Fibroblast of skin of abdomen (primary cell): ENCODE measurements at regions not wholly inside any gene's neighbourhood (a gene's known extent, or its start where the extent isn't known, plus 50 kb on each side); places are given as distances from the start of the nearest gene placed in this dataset.
A peak's percentile ranks its signal among the peaks of the same experiment; 100 is the strongest.
"Not testable (repeated sequence)": the region's sequence is repeated elsewhere in the genome, so short reads cannot be mapped to it uniquely, and the experiment has no call there.

ENCODE experiments used
- DNase-seq: peaks from one replicate; pipeline ENCODE4 v3.0.0-alpha.2; 2013

DNA sequence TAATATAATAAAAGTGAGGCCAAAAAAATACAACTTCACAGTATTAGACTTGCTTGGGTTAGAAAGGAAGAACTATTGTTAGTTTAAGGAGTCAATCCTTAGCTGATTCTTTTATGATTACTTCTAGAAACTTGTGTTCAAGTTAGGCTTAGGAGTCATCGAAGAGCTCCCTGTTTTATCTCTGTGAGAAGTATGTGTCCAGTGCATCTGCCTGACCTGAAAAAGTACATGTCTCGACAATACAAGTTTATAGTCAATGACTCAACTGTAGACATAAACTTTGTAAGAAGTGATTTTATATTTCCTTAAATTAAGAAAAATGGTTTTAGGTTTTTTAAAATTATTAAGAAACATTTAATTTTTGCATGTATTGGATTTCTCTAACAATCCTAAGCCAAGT lies 571.2 kb downstream of the ZEB2 start:
- DNase-seq, result no peak

DNA sequence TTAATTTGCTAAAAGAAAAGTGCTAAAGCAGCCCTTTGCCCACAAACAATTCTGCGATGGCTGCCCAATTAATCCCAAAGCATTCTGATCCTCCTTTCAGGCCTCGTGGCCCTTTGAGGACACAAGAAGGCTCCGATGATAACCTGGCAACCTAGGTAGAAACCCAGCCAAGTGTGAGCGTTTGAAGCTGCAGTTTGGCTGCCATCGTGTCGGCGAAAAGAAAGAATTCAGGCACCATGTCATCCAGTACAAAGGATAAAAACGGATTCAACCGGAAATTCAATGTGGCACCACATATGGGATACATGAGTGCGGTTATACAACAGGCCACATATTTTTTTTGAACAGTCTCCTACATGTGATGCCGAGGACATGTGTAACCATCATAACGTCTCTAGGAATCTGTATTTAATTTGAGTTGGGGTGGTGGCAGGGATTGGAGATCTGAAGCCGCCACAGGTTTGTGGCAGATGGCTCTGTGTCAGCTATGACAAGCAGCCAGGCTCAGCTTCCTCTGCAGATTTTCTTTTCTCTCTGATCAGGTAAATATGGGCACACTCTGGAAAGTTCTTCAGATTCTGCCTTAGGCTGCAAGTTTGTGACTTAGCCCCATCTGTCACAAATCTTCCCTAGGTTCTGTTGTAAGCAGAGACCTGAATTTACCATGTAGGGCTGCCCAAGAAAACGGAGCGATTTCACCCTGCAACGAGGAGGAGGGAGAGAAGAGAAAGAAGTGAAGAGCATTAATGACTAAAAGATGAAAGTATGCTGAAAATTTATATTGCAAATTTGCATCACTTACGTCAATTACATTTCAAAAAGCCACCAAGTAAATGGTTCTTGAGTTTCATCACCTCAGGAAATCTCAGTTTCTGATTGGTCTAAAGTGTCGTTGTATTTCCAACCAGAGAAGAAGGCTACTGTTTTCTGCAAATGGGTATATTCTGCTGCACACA lies 573.2 kb downstream of the ZEB2 start:
- DNase-seq, result peak; percentile 89

DNA sequence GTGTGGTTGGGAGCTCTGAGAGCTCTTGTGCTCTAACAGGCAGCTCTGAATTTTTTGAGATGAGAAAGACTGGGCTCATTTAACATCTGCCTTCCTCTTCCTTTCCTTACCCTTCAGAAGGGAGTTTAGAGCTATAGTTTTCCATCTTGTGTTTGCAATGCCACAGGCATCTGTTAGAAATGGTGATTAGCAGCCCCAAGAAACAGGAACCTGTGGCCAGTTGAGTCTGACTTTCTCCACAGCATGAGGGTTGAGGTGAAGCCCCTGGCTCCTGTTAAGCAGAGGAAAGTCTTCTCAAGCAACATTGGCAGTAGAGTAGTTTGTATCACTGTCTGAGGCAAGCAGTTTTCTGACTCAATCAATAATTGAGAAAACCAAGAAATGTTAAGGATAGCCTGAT lies 577.4 kb downstream of the ZEB2 start:
- DNase-seq, result no peak

DNA sequence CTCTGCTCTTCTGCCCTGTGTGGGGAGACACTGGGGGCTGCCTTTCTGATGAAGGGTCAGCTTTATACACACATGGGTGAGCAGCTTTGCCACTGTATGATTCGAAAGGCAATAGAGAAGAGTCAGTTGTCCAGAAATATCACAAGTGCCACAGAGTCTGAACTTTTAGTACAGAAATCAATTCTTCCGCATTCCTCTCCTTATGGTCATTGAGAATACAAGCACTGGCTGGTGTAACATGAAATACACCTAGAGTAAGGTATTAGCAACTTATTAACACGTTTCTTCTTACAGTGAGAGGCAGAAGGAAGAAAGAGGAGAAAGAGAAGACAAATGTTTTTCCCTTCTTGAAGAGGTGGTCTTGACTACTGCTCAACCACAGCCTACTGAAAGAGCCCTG lies 579.2 kb downstream of the ZEB2 start:
- DNase-seq, result no peak

DNA sequence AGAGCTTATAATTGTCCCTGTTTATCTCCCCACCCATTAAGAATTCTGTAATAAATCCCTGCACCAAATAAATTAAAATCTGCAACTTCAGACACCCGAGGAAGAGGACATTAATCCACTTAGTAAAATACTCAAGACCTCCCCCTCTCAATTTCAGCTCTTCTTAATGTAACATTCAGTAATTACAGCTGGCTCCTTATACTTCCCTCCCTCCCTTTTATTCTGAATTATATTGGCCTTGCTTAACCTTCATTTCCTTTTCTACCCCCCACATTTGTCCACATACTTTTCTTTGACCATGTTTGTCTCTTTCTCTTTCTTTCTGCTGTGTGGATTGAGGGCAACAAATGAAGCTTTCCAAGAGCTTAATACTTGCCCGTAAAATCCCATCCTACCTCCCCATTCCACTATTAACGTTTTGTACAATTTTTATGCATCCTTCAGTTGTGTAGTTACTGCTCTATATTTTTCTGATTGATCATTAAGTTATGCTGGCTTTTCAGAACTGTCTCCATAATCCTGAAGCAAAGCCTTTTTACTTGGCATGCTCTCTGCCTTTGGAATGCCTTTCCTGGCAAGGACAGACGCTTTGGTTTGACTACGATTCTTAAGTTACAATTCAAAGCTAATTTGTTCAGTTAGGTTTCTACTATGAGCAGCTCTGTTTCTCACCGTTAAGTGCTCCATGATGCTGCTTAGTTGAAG lies 580.1 kb downstream of the ZEB2 start:
- peak; percentile 81 for DNase-seq

DNA sequence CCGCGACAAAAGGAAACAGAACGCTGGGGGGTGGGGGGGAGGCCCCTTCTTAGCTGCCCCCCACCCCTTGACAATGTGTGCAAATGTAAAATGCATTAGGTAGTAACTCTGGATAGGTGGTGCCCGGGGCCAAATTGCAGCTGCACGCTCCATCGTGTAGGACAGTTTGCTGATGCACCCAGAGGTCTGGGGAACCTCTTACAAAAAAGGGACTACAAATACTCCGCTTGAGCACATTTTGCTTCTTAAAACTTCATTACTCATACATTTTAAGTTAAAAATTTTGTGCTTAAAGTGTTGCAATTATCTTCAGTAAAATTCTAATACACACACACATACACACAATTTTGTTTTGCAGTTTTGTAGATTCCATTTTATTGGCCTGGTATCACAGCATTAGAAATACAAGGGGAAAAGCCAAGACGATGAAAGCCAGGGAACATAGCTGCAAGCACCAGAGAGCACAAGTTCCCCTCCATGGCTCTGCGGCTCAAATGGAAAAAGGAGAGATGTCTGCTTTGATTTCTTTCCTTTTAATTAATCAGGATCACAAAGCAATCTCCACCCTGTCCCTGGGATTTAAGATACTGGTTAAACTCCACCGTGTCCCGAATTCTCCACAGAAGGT lies 582.1 kb downstream of the ZEB2 start:
- peak; percentile 23 for DNase-seq

DNA sequence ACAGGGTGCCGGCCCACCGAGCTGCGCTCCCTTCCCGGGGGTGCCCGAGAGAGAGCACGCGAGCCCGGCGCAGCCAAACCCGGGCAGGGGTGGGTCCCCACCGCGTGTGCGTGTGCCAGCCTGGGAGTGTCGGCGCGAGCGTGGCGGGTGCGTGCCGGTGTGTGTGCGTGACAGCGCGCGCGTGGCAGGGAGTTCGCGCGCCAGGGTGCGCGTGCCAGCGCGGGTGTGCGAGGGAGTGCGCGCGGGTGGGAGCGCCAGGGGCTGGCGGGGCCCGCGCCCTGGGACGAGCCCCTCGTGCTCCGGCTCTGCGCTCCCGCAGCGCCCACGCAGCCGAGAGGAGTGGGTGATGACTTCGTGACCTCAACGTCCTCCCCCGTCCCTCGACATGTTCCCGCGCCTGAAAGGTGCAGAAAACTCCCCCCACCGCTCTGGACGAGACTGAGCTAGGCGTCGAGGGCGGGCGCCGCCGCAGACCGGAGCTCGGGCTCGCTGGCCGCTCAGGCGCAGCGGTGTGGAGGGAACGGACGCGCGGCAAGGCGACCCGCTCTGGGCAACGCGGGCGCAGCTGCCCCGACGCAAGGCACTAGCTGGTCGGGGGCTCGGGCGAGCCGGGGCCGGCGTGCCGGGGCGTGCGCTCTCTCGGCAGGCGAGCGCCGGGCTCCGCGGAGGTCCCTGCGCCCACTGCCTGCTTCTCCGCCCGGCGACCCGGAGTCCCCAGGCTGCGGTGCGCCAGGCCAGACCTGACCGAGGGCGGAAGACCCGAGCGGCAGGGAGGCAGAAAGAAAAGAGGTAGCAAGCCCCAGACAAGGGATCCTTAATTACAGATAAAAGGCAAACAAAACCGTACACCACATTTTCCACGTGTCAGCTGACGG lies 582.8 kb downstream of the ZEB2 start:
- peak; percentile 46 for DNase-seq

DNA sequence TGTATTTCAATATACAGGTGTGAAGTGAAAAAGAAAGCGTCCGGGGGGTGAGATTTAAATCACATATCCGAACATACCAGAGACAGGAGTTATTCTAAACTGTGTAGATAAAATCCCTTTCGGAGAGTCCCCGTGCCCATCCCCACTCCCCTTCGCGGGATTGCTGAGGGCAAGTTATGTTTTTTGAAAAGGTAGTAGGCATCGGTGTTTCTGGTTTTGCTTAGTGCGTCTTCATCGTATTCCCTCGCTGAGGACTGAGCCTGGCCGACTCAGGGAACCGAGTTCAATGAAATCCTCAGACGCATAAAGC lies 583.4 kb downstream of the ZEB2 start:
- no peak for DNase-seq

DNA sequence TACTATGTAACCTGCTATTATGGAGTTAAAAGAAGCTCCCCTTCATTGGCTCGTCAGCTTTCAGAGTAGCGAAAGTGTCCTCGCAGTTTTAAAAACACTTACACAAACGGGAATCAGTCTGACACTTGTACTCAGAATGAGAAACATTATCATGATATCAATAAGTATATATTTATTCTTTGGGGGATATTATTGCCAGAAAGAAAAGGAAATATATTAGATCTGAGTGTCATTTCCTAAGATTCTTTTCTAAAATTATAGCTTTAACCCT lies 584.5 kb downstream of the ZEB2 start:
- DNase-seq, result no peak

DNA sequence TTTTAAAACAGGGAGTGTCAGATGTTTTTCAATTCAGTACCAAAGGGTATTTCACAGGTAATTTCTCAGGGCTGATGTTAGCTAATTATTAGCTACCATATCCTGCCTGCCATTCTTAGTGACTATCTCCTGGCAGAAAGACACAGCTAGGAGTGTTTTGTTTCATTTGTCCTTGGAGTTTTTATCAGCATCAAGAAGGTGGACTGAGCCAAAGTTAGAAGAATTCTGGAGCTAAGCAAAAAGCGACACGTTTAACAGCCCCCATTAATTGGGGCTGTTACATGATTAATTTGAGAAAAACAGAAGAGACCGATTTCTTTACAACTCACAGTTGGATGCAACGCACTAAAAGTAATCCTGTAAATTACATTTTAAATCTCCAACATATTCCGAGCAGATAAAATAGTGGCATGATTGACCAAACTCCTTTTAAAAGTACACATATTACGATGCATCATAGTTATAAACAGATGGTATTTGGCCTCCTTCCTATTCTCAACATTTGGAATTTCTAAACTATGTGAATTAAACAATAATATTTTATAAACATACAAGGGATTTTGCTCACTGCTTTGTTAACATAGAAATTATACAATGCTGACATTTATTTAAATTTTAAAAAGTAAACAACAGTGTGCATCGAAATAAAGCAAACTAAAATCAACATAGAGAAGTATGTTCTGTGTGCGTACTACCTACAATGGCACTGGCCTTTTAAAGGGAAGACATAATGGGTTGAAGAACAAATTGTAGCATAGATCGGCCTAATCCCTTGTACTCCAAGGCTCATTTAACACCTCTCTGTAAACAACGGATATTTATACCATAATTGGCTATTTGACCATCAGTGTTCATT lies 585.1 kb downstream of the ZEB2 start:
- no peak for DNase-seq

DNA sequence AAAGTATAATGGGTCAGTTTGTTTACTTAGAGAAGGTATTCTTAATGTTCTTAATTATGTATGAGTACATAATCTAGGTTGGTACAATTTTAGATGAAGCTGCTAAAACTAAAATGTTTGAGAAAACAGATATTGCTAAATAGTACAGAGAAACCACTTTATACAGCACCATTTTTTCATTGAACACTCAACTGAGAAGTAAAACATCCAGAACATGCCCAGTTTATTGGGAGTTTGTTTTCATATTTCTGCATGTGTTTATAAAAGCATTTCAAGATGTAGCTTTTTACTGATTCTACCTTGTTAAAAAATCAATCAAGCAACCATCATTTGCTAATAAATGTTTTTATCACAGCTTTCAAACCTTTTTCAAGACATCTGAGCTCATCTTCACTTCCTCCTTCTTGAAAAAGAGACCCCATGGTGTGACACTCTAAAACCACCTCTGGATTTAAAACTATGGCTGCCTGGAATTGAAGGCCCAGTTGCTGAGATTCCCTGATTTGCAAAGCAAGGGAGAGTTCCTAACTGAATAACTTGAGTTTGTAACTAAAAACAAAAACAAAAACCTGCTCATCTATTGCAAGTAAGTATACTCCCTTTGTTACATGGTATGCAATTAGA lies 585.9 kb downstream of the ZEB2 start:
- no peak for DNase-seq

DNA sequence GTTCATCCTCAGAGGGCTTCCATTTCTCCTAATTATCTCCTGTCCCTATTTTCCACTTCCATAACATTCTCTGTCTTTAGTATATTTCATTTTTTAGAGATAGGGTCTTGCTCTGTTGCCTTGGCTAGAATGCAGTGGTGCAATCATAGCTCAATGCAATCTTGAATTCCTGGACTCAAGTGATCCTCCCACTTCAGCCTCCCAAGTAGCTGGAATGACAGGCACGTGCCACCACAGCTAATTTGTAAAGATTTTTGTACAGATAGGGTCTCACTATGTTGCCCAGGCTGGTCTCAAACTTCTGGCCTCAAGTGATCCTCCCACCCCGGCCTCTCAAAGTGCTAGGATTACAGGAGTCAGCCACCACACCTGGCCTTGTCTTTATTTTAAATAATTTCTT lies 589.0 kb downstream of the ZEB2 start:
- DNase-seq, result no peak

DNA sequence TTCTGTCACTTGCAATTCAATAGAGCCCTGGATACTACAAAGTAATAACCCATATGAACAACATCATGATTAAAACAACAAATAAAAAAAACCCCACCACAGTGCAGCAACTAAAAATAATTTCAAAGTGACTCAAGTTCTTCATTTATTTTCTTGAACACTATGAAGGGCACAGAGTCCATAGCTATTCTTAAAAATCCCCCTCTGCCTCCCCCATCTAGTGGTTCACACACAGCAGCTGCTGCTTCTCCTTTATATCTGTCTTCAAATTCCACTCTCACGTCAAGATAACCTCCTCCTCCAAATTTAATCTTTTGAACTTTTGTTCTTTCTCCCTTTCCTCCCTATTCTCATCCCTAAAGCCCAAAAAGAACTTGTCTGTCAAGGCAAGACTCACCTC lies 591.3 kb downstream of the ZEB2 start:
- no peak for DNase-seq

DNA sequence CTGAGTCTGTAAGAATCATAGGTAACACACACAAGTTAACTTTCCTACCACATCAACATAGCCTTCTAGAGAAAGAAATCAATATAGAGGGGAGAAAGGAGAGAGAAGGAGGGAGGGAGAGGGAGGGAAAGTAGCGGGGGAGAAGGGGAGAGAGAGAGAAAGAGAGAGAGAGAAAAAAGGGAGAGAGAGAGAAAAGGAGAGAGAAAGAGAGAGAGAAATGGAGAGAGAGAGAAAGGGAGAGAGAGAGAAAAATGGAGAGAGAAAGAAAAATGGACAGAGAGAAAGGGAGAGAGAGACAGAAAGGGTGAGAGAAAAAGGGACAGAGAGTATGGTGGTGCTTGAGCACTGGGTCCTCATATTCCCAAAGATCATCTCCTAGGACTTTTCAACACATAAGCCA lies 591.7 kb downstream of the ZEB2 start:
- DNase-seq, result no peak

DNA sequence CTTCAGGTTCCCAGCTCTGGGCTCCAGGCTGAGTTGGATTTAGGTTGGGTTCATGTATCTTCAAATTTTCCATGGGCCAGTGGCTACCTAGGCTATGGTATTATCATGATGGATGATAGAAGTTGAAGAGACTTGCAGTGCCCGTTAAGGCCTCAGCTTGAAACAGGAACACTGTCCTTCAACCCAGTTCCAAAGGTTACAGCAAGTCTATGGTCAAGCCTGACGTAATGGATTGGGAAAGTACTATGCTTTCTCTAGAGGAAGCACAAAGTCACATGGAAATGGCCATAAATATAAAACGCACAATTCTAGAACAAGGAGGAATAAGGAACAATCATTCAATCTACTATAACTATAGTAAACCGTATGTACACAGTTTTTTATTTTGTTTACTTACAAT lies 593.2 kb downstream of the ZEB2 start:
- DNase-seq, result no peak

DNA sequence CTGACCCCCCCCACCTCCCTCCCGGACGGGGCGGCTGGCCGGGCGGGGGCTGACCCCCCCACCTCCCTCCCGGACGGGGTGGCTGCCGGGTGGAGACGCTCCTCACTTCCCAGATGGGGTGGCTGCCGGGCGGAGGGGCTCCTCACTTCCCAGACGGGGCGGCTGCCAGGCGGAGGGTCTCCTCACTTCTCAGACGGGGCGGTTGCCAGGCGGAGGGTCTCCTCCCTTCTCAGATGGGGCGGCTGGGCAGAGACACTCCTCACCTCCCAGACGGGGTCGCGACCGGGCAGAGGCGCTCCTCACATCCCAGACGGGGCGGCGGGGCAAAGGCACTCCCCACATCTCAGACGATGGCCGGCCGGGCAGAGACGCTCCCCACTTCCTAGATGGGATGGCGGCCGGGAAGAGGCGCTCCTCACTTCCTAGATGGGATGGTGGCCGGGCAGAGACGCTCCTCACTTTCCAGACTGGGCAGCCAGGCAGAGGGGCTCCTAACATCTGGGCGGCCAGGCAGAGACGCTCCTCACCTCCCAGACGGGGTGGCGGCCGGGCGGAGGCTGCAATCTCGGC lies 597.6 kb downstream of the ZEB2 start:
- not testable (repeated sequence) for DNase-seq

DNA sequence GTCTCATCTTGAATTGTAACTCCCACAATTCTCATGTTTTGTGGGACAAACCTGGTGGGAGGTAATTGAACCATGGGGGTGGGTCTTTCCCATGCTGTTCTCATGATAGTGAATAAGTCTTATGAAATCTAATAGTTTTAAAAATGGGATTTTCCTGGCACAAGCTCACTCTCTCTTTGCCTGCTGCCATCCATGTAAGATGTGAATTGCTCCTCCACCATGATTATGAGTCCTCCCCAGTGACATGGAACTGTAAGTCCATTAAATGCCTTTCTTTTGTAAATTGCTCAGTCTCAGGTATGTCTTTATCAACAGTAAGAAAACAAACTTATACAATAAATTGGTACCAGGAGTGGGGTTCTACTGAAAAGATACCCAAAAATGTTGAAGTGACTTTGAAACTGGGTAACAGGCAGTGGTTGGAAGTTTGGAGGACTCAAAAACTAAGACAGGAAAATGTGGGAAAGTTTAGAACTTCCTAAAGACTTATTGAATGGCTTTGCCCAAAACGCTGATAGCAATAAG lies 601.4 kb downstream of the ZEB2 start:
- DNase-seq, result no peak

DNA sequence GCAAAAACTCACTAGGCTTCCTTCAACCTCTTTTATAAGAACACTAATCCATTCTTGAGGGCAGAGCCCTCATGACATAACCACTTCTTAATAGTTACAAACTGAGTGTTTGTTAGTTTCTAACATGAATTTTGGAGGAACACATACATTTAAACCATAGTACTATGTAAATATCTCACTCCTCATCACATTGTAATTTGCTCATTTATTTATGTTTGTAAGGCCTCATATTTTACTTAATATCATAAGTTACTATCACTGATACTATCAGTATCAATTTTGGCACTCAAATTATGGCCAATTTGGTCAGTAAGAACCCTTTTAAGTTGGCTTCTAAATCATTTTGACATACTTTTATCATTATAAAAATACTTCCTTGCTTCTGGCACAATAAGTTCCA lies 603.1 kb downstream of the ZEB2 start:
- DNase-seq, result no peak

DNA sequence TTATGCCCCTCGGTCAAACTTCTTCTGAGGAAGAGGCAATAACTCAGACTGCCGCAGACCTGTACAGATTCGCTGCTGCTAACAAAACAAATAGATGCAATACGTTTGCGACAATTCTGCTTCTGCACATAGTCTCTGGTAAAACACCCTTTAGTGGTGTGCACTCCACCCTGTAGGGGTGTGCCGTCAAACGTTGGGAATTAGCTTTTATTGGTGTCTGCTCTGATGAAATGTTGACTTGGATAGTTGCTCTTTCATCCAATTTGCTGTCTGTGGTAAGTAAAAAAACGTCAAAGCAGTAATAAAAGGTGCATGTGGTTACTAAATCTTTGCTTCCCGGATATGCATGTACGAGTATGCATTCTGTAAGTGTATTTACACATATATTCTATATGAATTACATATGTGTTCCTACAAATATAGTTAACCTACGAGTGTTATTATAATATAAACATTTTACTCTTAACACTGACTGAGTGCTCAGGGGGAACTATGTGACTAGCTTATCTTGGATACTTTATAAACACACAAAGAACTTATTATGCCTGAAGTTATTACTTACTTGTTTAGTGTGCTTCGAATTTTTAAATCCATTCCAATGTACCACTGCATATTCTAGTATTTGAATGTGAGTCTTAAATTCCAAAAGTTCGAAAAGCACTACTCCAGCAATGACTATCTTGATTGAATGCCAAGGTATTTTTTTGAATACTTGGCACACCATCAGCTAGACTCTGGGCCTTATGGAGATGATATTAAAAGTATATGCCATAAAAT lies 610.2 kb downstream of the ZEB2 start:
- DNase-seq, result peak; percentile 43

DNA sequence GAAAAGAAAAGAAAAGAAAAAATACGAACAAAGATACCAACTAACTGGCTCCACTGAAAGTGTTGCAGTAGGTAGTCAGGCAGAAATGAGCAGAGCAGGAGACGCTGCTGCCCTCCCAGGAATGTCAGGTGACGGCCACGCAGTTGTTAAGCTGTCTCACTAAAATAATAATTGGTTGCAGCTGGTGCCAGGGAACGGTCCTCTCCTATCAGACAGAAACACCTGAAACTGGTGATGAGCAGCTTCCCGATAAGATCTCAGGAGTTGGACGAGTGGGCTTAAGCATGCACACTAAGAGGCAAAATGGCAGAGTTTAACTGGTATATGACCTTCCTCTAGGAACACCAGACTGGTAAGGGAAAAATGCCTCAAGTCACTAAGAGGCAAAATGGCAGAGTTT lies 611.1 kb downstream of the ZEB2 start:
- no peak for DNase-seq
